Ovary (tissue), 7 donors: ENCODE measurements at regions not wholly inside any gene's neighbourhood (a gene's known extent, or its start where the extent isn't known, plus 50 kb on each side); places are given as distances from the start of the nearest gene placed in this dataset.

ENCODE experiments used
- DNase-seq, 5 donors: peaks; one replicate each; pipeline ENCODE4 v3.0.0-alpha.2; 2019 to 2020
- H3K27ac ChIP-seq, 2 donors: fragments of 200-600 bp; one replicate each; pipeline versions ENCODE4 v1.5.1 to v1.8.0; 2019 to 2022
- H3K27me3 ChIP-seq: fragments of 200-600 bp; one replicate; pipeline ENCODE4 v1.8.0; 2022
- H3K36me3 ChIP-seq: fragments of 200-600 bp; sonication (generic); one replicate; pipeline ENCODE4 v1.5.1; 2019
- H3K4me1 ChIP-seq: one replicate; pipeline ENCODE4 v1.8.1; 2013; ENCODE audit warnings: mild to moderate bottlenecking, moderate library complexity; ENCODE audit not compliant: insufficient read depth
- H3K4me3 ChIP-seq: fragments of 200-600 bp; sonication (generic); one replicate; pipeline ENCODE4 v1.5.1; 2017
- H3K9me3 ChIP-seq, 2 donors: fragments of 200-600 bp in 1 of 2; sonication (generic) in 1 of 2; one replicate each; pipeline versions ENCODE4 v1.5.1 to v1.8.1; 2013 to 2019; ENCODE audit warnings: mild to moderate bottlenecking in 1 of 2, moderate library complexity in 1 of 2
- CTCF ChIP-seq, 3 donors: fragments of 450-650 bp in 2 of 3; fragments of 200-600 bp in 1 of 3; IDR thresholded peaks; one replicate each; pipeline versions ENCODE4 v1.5.1 to v1.8.0; 2016 to 2022; ENCODE audit warnings: antibody characterized with exemption in 3 of 3, mild to moderate bottlenecking in 1 of 3
- EP300 ChIP-seq: sonication (generic); formaldehyde crosslinking; IDR thresholded peaks from one replicate; pipeline ENCODE4 v1.6.1; 2017; ENCODE audit warnings: antibody characterized with exemption
- POLR2A ChIP-seq: fragments of 450-650 bp; IDR thresholded peaks from one replicate; pipeline ENCODE4 v1.6.1; 2017; ENCODE audit warnings: antibody characterized with exemption, mild to moderate bottlenecking, moderate library complexity
- WGBS, 3 donors: extraction: QIAGEN DNeasy Blood & Tissue Kit in 1 of 3; methylation state at CpG; one replicate each; pipeline versions ENCODE4 v1.1.5 to v1.1.7; 2013 to 2017; 5-methylcytosine and 5-hydroxymethylcytosine counted together
- intact Hi-C, 4 donors: fragments of 100-400 bp; cut with DNase I; formaldehyde crosslinking; loops; one replicate each; pipeline versions ENCODE4 v1.11.0 to v1.15.1; 2022 to 2023
- donor health status: DM: no; HTN: no; CAD: no; lungs with moderate emphysema.
- donor health status: DM: no; HTN: no; CAD: no.
- donor health status: Bipolar disorder and iron deficiency.
- donor health status: DM: no; HTN: no; CAD: no.
- donor health status: DM: yes; HTN: yes; CAD: no.

DNA sequence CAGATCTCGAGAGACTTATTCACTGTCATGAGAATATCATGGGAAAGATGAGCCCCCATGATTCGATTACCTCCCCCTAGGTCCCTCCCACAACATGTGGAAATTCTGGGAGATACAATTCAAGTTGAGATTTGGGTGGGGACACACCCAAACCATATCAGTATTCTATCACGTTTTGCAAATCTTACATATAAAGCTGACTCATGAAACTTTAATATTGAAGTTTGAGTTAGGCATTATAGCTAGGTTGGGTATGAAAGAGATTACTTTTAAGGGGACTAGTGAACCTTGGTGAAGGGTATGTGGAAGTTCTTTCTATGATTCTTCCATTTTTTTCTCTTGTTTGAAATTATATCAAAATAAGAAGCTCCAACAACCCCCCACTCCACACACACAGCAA, 117.7 kb upstream of the RASGRP1 start:
- H3K36me3 ChIP-seq = no peaks in the 10 kb centered on the region
- intact Hi-C loops = loop anchor here in 2 of 4 donors (10.0 kb wide), 1 partner anchor 238 kb away; no protein-coding TSS in a partner anchor
- no peak overlapping the region for H3K27ac ChIP-seq
- no peak overlapping the region for H3K4me3 ChIP-seq
- TF ChIP-seq POLR2A = no peak
- no peak for TF ChIP-seq EP300
- TF ChIP-seq CTCF (IDR thresholded peaks at IDR 0.05) = no peak
- H3K27me3 ChIP-seq = no peaks in the 10 kb centered on the region
- no peaks in the 10 kb centered on the region for H3K9me3 ChIP-seq
- 70 to 83% (median 75%) methylated on average over 3 of the region's 3 CpGs for WGBS, 3 donors
- DNase-seq = no peak
- no peaks in the 10 kb centered on the region for H3K4me1 ChIP-seq

GRCh38 chr15:38682861-38683260, 118.2 kb upstream of the RASGRP1 start:
- H3K27me3 ChIP-seq = no peaks in the 10 kb centered on the region
- H3K36me3 ChIP-seq = no peaks in the 10 kb centered on the region
- intact Hi-C loops = loop anchor here in 2 of 4 donors (10.0 kb wide), 1 partner anchor 238 kb away; no protein-coding TSS in a partner anchor
- 73 to 80% (median 75%) methylated on average over 2 of the region's 2 CpGs for WGBS, 3 donors
- no peak for DNase-seq
- H3K4me1 ChIP-seq = no peaks in the 10 kb centered on the region
- no peaks in the 10 kb centered on the region for H3K9me3 ChIP-seq
- H3K27ac ChIP-seq = no peak overlapping the region
- TF ChIP-seq EP300 (no peak), CTCF (IDR thresholded peaks at IDR 0.05) (no peak), POLR2A (no peak)
- H3K4me3 ChIP-seq = no peak overlapping the region

DNA sequence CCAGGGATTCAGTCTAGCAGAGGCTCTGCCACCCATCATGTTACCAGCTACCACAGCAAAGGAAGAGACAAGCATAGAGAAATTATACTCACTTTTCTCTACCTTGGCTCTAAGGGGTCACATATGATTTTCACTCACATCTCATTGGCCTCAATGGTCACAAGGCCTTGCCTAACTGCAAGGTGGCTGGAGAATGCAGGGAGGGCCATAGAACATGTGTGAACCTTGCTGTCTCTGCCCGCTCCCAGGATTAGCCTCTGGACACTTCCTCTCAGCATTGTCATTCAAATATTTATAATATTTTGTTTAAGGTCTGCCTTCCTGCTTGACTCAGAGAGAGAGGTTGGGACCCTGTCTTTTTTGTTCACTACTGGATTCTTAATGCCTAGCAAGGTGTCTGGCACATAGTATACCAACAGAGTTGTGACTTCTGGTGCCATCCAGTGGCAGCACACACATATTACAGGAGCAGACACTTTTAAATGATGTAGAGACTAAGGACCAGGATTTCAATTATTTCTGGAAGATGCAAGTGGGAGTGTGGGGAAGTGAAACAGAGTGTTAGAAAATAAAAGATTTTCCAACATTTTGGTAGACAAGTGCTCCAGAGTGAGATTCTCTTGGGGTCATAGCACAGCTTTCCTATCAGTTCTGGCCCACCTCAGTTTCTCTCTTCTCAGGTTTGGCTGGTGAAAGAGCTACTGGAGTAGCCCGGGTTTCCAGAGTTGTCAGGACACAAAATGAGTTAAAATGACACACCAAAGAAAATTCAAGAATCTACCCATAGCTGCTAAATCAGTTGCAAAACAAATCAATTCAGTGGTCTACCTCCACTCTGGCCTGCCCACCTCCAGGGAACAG, 119.0 kb upstream of the RASGRP1 start:
- Histone ChIP-seq H3K9me3 (no peaks in the 10 kb centered on the region), H3K36me3 (no peaks in the 10 kb centered on the region), H3K4me3 (no peak overlapping the region), H3K4me1 (no peaks in the 10 kb centered on the region), H3K27ac (no peak overlapping the region), H3K27me3 (no peaks in the 10 kb centered on the region)
- TF ChIP-seq CTCF (IDR thresholded peaks at IDR 0.05) = no peak
- TF ChIP-seq POLR2A = no peak
- no peak for TF ChIP-seq EP300
- WGBS, 3 donors = 76 to 81% (median 79%) methylated on average over 2 of the region's 2 CpGs
- intact Hi-C loops = loop anchor here in 2 of 4 donors (10.0 kb wide), 1 partner anchor 239 kb away; no protein-coding TSS in a partner anchor
- DNase-seq = peak in 2 of 5 donors; percentile 22 to 36

DNA sequence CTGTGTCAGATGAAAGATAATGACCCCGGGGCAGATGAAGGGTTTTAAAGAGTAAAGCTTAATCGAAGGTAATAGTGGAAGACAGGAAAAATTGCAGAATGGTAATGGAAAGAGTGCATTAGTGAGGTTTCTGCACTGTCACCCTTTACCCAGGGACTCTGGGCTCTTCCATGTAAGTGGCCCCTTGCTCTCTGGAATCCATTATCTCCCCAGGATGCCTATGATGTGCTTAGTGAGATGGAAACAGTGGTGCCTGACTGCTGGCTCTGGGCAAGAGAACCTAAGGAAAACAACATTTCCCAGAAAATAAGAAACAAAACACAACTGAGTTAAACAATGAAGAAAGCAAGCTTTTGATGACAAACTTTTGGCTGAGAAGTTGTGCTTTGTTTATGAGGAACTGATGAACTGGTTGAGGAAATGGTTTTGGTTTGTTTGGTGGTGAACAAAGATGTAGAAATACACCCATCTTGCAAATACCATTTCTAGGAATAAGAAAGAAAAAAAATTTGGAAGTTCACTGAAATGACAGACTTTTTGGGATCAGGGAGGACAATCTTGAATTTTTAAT, 119.9 kb upstream of the RASGRP1 start:
- WGBS, 3 donors = 57 to 61% (median 61%) methylated on average over 2 of the region's 2 CpGs
- TF ChIP-seq CTCF (IDR thresholded peaks at IDR 0.05) = no peak
- TF ChIP-seq EP300 = no peak
- no peak for TF ChIP-seq POLR2A
- no peak for DNase-seq
- intact Hi-C loops = loop anchor here in 2 of 4 donors (10.0 kb wide), 1 partner anchor 240 kb away; no protein-coding TSS in a partner anchor
- Histone ChIP-seq H3K36me3 (no peaks in the 10 kb centered on the region), H3K27ac (no peak overlapping the region), H3K27me3 (no peaks in the 10 kb centered on the region), H3K9me3 (no peaks in the 10 kb centered on the region), H3K4me1 (no peaks in the 10 kb centered on the region), H3K4me3 (no peak overlapping the region)
